GM12874 (cell line): ENCODE measurements at regions not wholly inside any gene's neighbourhood (a gene's known extent, or its start where the extent isn't known, plus 50 kb on each side); places are given as distances from the start of the nearest gene placed in this dataset.

Source experiments
- CTCF ChIP-seq: IDR thresholded peaks from 2 replicates; pipeline ENCODE4 v1.5.1; 2011; ENCODE audit warnings: low read depth, mild to moderate bottlenecking, control low read depth, low read length, moderate library complexity; ENCODE audit not compliant: insufficient read depth

- no peak for TF ChIP-seq CTCF
These were observed 377.8 kb upstream of the ADAMTS16 start for GRCh38 chr5:4762316-4762715.

DNA sequence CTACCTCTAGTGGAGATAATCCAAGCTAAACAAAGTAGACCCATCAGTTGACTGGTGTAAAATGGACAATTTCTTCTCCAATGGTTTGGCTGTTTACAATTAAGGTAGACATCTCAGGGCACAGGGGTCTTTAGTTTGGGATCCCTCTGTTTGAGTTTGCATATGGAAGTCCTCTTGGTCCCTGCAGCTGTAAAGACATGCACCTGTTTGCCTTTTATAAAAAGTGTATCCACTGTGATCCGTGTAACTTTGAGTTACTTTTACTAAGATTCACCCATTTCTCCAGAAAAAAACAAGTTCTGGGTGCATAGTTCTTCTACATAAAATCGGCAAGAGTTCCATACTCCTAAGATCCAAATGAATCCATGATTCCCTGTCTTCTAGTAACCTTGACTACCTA lies 374.7 kb upstream of the ADAMTS16 start:
- TF ChIP-seq CTCF = no peak

GRCh38 chr5:4766101-4766500 lies 374.0 kb upstream of the ADAMTS16 start:
- TF ChIP-seq CTCF = no peak

DNA sequence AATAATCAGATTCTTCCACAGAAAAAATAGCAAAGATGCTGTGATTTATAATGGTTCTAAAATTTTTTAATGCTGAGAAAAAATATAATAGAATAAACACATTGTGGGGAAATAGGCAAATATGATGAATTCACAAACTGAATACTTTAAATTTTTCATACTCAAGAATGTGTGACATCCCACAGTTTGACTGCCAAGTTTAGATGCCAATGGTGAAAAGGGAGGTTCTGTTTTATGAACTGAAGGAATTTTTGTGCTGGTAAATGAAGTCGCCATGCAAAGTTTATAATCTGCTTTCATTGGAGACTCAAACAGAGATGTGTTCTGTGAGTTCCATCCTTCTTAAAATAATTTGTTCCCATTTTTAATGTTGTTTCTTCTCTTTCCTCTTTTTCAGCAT lies 367.5 kb upstream of the ADAMTS16 start:
- TF ChIP-seq CTCF = no peak

- no peak for TF ChIP-seq CTCF
These were observed 366.3 kb upstream of the ADAMTS16 start for GRCh38 chr5:4773827-4774317.

DNA sequence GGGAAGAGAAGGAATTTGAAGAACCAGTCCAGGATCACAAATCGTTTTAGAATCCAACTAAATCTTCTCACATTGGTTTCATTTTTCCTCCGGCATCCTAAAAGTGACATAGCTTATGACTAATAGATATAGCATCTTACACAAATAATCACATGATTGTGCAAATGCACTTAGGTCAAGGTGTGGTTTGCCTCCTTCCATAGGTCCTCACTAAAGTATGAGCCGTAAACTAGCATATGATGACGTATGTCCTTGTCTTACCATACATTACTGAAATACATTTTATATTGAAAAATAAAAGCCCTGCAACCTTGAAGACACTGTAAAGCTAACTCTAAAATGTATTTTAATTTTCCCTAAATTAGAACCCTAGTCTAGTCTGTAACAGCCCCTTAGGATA lies 362.7 kb upstream of the ADAMTS16 start:
- TF ChIP-seq CTCF = no peak

GRCh38 chr5:4780633-4781032 lies 359.5 kb upstream of the ADAMTS16 start:
- TF ChIP-seq CTCF = no peak

DNA sequence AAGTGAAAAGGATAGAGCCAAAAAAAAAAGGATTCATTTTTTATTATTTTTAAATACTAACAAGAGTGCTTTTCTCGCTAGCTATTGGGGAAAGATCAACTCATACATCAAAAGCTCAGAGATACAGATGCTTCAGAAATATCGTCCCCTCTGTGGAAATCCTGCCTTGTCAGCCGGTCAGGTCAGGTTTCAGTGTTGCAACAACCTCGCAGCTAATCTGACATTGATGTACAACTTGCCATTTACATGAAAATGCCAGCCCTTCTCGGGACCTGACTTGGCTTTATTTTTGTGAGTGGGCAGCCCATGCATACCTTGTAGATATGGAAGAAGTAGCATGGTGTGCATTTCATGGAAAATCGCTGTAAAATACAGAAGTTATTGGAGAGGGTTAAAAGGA lies 358.8 kb upstream of the ADAMTS16 start:
- no peak for TF ChIP-seq CTCF
